ENCODE measurements at regions not wholly inside any gene's neighbourhood (a gene's known extent, or its start where the extent isn't known, plus 50 kb on each side); places are given as distances from the start of the nearest gene placed in this dataset.

DNA sequence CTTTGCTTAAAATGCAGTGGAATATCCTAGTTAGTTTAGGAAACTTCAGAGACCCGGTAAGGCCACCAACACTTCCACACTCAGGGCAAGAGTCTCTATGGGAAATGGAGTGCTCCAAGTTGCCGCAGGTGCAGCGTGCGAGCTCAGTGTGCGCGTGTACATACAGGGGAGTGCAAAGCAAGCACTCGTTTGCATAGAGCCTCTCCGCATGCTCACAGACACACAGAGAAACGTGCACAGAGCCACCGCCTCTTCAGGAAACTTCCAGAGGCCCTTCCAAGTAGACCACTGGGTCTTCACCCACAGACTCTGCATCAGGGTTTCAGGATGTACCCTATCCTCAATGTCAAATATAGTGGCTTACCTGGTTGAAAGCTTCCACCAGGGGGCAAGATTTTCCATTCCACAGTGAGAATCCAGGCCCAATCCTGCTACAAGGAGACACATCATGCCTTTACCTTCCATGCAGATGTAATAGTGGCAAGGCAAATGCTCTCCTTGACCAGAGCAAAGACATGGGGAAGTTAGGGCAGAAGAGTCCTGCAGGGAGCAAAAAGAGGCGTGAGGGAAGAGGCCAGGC lies 513.0 kb upstream of the MYT1L start:
- peak; percentile 20 for DNase-seq

DNA sequence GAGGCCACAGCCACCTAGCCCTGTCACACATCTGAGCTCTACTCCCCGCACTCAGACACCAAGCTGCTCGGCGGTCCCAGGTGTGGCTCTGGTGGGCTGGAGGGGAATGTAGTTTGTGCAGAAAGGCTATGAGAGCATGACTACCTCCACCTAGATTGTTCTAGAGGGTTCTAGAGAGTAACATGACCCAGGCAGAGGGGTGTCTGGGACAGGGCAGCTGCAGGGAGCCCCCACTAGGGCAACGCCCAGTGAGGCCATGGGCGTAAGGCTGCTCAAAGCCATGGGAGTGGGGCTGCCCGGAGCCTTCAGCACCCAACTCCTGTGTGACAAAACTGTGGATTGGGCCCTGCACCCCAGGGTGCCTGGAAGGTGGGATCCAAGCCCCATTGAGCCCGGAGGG lies 511.4 kb upstream of the MYT1L start:
- no peak for DNase-seq

DNA sequence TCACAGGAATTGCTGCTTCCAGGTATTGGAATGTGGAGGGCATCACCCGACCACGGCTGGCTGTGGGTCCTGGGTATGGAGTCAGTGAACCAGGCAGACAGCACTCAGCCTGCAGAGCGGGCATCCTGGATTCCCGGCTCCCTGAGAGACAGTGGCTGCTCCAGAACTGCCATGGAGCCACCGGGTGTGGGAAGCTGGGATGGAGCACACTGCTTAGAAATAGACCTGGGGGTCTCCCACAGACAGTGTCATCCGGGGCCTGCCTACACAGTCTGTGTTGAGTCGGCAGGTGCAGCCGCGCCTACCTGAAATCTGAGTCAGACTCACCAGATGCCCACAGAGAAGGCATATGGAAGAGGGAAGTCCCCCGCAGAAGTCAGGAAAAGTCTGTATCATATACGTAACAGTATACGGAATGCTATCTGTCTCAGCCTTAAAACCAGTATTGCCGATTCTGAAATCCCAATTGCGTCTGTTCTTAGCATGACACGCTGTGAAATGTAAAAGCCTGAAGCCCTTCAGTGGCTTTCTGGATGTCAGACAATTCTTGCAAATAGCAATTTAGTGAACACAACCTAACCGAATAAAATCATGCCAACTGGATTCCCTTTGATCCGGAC lies 509.7 kb upstream of the MYT1L start:
- DNase-seq, result no peak

DNA sequence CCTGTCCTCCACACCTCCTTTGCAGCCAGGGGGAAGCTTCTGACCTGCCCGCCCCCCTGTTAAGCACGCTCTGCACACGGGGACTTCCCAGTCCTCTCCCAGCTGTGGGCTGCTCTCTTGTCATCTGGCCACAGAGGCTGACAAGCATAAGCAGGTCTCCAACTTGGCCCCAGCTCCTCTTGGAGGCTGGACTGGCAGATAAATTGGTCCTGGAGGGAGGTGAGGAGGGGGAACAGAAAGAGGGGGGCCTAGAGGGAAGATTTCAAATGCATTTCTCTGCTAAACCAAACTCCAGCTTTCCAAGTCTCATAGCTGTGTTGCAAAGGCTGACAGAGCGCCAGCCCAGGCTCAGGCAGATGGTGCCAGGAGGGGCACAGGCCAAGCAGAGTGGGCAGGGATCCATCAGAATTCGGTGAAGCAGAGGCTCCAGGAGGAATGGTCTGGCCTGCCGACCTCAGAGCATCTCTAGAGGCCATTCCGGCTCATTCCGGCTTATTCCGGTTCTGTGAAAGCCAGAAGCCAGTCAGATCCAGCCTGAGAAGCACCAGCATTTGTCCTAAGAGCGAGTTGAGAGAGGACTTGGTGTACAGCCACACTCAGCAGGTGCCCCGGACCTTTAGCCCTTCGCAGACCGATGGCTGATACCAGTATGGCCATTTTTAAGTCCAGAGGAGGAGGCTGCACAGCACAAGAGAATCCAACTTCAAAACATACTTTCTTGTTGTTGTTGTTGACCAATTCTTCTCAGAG lies 508.9 kb upstream of the MYT1L start:
- no peak for DNase-seq

DNA sequence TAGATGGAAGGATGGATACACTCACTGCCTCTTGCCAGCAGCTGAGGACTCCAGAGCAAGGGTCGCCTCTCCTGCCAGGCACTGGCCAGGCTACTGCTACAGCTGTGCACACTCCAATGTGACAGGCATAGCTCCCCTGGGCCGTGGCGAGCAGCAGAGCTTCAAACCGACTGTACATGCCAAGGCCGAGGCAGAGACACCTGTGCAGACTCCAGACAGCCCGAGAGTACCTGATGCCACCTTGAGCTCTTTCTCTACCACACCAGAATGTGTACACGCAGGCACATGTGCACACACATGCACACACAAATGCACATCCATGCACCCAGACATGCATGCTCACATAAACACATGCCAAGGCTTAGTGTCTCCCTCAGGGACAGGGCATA lies 508.3 kb upstream of the MYT1L start:
- no peak for DNase-seq

DNA sequence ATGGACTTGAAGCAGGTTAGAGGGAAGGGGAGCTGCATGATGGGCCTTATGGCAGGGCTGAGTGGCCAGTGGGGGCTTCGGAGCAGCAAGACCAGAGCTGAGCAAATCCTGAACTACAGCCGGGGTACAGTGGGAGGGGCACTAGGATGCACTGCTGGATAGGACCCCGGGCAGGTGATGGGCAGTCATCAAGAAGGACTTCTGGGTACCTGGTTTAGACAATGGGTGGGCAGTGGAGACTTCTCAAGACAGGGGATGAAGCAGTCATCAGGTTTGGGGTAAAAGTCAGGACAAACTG lies 507.4 kb upstream of the MYT1L start:
- DNase-seq, result no peak

DNA sequence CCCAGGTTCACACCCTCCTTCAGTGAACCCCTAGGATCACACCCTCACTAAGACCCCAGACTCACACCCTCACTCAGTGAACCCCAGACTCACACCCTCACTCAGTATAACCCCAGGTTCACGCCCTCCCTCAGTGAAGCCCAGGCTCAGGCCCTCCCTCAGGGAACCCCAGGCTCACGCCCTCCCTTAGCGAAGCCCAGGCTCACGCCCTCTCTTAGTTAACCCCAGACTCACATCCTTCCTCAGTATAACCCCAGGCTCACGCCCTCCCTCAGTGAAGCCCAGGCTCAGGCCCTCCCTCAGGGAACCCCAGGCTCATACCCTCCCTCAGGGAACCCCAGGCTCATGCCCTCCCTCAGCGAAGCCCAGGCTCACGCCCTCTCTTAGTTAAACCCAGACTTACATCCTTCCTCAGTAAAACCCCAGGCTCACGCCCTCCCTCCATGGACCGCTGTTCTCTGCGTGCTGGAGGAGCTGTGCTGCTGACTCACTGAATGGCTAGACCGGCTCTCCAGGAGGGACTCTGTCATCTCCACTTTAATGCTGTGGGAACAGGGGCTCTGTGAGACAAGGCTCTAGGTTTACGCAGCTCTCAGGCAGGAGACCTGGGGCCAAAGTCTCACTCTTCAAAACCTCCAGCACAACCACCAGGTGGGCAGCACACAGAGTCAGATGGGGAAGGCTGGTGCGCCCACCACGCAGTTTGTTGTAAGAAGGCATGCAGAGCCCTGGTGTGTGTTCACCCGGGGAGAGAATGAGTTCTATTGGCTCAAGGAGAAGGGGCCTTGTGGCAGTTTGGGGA lies 506.9 kb upstream of the MYT1L start:
- DNase-seq, result no peak

DNA sequence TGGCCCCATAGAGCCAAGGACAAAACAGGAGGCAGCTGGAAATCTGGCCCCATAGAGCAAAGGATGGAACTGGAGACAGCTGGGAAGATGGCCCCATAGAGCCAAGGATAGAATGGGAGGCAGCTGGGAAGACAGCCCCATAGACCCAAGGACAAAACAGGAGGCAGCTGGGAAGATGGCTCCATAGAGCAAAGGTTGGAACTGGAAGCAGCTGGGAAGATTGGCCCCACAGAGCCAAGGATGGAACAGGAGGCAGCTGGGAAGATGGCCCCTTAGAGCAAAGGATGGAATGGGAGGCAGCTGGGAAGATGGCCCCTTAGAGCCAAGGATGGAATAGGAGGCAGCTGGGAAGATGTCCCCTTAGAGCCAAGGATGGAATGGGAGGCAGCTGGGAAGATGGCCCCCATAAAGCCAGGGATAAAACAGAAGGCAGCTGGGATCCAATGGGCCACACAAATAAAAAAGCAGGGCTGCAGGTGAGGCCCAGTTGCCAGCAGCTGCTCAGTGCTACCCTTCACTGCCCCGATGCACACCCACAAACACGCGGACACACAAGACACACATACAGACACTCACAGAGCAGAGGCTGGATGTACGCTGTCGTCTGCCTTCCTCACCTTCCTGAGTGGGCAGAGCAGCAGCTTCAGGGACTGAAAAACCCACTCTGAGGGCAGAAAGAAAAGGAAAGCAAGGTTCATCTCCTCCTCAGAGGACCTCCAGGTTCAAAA lies 505.4 kb upstream of the MYT1L start:
- no peak for DNase-seq

DNA sequence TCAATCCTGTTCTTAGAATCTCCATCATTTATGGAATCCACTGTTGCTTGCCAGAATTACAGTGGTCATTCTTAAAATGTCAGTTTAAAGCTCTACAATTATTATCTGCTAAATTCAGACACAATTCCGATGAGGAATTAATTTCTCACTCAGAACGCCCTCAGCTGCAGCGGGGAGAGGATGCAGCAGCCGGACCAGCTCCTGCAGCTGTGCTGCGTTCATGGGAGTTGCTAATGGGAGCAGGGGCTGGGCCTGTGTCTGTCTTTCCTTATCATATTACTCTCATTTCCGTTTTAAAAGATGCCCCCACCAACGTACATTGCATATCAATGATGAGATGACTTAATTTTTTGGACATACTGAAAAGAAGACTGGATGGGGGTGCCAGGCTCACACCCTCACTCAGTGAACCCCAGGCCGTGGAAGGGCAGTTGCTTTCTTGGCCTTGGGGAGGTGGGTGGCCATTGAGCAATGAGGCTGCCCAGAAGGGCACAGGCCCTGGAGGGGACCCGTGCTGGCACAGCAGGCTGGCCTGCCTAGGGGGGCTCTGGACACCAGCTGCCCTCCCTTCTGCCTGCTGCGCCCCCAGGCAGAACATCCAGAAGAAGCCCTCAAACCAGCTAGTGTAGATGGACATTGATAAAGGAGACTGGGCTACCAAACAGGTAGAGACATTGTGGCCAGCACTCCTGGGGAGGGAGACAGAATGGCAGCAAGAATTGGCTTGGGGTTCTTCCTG lies 503.6 kb upstream of the MYT1L start:
- DNase-seq, result no peak

DNA sequence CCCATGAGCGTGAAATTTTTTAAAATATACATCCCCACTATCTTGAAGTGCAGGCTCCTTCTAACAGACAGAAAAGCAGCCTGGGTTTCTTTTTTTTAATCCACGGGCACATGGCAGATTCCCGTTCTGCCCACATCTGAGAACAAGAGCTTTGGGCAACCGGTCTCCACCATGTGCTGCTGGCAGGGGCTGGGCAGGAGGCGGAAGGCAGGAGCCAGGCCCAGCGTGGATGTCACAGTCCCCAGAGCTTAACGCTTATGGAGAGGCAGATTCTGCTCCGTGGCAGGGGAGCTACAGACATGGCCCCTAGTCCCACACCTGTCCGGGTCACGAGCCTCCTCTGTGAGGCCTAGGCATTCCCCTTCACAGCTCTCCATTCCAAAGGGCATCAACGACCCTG lies 503.0 kb upstream of the MYT1L start:
- DNase-seq, result no peak

DNA sequence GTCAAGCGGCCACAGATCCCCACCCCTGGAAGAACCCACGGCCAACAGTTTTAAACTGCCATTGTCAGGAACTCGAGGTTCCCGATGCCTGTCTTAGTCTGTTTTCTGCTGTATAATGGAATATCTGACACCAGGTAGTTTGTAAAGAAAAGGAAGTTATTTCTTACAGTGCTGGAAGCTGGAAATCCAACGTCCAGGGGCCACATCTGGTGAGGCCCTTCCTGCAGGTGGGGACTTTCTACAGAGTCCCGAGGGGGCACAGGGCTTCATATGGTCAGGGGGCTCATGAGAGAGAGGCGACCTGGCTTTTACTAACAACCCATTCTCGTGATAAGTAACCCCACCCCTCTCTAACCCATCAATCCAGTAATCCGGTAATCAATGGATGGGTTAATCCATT lies 501.6 kb upstream of the MYT1L start:
- no peak for DNase-seq

DNA sequence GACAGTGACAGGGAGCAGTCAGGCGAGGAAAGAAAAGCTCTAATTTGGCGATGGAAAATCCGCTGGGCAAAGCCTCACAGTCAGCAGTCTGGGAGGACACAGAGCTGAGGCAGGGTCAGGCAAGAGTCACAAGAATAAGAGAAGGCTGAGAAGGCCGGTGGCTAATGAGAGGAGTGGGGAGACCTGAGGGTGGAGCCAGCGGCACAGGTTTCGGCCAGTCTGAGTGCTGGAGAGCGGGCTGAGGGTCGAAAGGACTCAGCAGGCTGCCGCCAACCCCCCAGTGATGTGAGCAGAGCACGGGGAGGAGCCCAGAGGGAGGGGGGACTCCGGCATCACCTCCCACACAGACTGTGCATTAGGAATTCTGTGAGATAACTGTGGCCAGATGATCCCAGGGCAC lies 500.6 kb upstream of the MYT1L start:
- no peak for DNase-seq

DNA sequence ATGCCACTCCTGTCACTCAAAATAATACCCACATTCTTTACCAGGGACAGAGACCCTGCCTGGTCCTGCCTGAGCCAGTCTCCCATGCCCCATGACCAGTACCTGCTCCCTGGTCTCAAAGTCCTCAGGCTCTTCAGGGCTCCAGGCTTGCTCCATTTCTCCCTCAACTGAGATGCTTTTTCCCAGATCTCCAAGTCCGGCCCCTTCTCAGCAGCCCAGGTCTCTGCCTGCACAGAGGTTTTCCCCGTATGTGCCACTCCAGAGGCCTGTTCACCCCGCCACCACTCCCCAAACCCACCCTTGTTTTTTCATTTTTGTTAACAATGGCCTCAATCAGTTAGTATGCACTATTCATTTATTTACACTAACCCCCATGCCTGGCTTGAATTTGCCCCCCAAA lies 499.5 kb upstream of the MYT1L start:
- DNase-seq, result no peak

DNA sequence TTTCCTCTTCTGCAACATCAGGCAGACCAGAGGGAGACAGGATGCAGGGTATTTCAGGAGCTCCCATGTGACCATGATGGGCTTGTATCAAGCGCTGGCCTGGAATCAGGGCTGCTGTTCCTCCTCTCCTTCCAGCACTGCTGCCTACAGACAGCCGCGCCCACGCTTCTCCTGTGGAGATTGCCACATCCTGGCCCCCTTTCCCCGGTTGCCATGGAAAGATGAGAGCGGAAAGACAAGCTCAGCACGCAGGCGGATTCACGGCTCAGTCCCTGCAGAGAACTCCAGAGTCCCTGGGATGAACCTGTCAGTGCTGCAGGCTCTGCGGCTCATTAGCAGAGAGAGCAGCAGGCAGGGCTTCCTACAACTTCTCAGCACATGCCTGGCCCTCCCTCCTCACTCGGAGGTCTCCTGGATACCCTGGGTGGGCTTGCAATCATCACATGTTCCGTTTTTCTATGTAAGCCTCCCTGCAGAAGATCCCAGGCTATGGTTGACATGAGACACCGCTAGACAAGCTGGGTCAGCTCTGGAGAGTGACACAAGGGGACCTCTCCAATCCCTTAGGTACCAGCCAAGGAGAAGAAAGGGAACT lies 497.8 kb upstream of the MYT1L start:
- DNase-seq, result no peak

DNA sequence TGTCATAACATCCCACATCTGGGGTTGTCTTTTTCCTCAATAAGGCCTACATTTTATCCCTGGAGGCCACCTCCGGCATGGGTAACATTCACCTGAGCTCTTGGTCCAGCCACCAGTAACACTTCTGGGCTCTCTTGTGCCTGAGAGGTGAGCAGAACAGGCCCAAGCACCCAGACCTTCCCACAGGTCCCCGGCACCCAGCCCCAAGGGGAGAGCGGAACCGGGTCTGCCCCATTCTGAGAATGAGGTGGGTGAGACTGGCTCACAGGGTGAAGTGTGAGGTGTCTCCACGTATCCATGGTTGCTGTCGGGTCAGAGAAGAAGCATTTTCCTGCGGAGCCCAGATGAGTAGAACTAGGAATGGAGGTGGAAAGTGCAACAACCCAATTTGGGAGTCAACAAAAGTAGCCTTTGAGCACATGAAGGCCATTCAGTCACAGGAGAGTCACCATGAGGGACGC lies 496.7 kb upstream of the MYT1L start:
- DNase-seq, result no peak

DNA sequence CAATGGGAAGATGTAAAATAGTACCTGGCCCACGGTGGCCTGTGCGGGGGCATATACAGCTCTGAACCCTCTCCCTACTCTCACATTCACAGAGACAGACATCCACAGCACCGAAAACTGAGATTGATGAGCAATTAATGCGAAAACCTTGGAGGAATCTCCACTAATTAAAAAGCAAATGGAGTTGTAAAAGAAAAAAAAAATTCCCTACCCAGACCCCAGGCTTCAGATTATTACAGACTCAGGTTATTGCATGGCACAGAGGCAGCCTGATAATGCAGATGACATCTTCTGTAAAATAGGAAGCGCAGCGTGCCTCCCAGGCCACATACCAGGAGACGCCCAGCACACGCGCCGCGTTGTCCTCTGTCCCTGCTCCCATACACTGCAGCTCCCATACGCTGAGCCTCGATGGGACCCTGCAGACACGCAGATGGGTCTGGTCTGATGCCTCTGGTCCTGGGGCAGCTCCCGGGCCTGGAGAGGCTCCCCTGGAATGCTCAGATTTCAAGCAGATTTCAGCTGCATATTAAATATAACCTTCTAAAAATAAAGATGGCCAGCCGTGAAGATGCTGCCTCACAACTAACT lies 496.1 kb upstream of the MYT1L start:
- DNase-seq, result no peak

DNA sequence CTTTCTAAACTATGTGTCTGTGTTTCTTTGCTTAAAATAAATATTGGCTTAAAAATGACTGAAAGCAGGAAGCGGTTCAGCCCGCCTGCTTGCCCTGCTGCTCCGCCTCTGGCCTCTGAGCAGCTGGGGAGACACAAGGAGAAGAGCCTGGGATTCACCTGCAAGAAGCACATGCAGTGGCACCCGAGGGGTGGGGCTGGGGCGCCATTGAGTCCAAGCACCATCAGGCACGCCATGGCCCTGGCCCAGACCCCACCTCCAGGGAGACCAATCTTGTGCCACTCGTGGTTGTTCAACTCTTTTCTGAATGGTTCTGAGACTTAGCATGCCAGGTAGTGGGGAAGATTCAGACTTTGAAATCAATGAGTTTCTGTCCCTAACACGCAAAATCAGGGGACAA lies 495.5 kb upstream of the MYT1L start:
- no peak for DNase-seq

DNA sequence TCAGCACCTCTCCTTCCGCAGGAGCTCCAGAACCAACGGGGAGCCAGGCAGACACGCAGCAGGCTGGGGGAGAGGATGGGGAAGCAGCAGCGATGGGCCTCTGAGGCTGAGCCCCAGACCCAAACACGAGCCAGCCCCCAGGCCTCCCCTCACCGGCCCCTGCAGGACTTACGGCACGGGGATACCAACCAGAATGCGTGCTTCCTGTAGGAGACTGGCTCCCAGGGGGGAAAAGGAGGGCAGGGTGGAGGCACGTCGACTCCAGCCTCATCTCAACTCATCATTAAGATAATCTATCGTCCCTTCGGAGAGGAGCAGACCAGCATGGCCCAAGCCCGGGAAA lies 495.1 kb upstream of the MYT1L start:
- no peak for DNase-seq

DNA sequence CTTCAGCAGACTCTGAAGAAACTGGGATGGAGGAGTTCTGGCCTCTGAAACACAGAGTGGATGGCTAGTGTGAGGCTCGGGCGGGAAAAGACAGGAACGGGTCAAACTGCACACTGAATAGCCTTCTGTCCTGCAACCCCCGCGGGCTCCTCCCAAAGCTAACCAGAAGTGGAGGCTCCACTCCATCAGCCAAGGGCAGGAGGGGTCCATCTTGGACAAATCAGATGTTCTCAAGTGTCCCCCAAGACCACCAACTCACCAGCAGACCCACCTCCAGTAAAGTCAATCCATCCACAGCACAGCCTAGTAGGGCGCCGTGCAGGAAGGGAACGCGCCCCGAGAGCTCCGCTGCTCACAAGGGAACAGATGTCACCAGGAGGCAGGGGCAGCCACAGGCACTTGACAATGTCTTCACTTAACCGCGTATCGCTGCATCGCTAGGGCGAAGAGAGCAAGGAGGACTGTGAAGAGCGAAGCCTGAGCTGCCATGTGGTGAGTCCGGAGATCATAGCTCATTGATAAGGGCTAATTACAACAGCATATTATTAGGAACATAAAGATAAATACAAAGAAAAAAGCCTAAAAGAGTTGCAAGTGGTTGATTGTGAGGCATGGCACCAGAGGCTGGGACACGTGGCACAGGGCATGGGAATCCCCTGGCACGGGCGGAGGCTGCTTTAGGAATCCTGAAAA lies 494.6 kb upstream of the MYT1L start:
- no peak for DNase-seq

DNA sequence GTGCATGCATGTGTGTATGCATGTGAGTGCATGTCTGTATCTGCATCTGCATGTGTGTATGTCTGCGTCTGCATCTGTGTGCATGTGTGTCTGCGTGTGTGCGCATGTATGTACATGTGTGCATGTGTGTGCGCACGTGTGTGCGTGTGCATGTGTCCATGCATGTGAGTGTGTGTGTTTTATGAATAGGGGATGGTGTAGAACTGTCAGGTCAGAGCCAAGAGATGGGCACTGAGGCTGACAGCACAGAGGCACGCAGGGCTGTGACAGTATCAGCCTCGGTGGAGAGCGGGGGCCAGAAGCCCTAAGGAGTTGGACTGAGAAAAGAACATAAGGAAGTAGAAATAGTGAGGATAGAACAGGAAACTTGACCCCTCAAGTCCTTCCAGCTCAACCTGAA lies 494.0 kb upstream of the MYT1L start:
- no peak for DNase-seq

DNA sequence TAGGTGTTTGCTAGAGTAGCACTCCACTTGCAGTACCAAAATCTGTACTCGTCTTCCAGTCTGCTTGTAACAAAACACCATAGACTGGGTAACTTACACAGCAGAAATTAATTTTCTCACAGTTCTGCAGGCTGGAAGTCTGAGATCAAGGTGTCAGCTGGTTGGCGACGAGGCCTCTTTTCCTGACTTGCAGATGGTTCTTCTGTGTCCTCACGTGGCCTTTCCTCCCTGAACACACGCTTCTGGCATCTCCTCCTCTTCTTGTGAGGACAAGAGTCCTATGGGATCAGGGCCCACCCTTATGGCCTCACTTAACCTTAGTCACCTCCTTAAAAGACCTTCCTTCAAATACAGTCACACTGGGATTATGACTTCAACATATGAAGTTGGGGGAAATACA lies 493.5 kb upstream of the MYT1L start:
- DNase-seq, result no peak

Data from hematopoietic multipotent progenitor cell treated with erythropoietin and hydrocortisone succinate and interleukin-3 and kit ligand, for 4 days (in vitro differentiated cells).